HG03097 (cell line): ENCODE measurements at regions not wholly inside any gene's neighbourhood (a gene's known extent, or its start where the extent isn't known, plus 50 kb on each side); places are given as distances from the start of the nearest gene placed in this dataset.
"Not testable (repeated sequence)": the region's sequence is repeated elsewhere in the genome, so short reads cannot be mapped to it uniquely, and the experiment has no call there.

Experiments used
- ATAC-seq: cut with Tn5 transposase; IDR thresholded peaks from one replicate; pipeline ENCODE4 v1.9.1; 2021; ENCODE audit not compliant: unreplicated experiment, low FRiP score

GRCh38 chr6:150681578-150682395, 82.1 kb downstream of the PLEKHG1 start:
- ATAC-seq: no peak

DNA sequence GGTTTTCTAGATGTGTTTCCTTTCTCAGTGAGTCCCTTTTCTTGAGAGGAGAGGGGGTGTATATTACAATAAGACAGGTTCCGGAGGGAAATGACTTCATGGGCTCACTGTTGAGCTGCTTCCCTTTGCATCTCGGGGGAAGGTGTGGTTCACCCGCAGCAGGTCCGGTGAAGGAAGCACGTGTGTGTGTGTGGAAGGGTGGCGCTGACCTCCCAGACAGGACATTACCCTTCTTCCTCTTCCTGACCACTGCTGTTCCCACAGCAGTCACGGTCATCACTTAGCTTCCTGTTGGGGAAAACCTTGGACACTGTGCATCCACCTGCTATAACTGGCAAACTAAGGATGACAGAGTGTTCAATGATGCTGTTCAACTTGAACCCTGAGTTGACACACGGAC, 83.6 kb downstream of the PLEKHG1 start:
- ATAC-seq: no peak

GRCh38 chr6:150684161-150684560, 84.5 kb downstream of the PLEKHG1 start:
- ATAC-seq: no peak

DNA sequence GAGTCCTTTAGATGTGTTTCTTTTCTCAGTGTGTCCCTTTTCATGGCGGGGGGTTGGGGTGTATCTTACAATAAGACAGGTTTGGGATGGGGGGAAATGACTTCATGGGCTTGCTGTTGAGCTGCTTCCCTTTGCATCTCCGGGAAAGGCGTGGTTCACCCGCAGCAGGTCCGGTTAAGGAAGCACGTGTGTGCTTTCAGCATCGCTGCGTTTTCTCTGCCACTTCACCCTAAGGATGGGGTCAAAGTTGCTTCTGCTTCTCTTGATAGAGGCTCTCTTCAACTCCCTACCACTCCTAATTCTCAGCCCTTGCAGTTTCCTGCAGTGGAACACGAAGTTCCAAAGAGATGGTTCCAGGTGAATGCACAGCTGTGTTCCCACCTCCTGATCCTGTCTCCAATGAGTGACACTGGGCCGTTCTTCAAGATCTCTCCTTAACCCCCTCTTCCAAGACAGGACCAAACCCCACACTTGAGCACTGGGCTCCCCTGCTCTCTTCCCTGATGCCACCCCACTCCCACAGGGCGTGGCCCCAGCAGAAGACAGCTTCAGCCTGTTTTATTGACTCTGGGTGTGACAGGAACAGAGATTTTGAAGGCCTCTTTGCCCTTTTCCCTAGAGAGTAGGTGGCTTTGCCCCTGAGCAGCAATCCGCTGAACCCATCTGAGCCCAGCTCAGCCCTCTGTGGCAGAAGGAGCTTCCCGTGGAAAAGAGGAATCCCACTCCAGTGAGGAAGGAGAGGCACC, 85.2 kb downstream of the PLEKHG1 start:
- no peak for ATAC-seq

- no peak for ATAC-seq
Measured at GRCh38 chr6:150685860-150686259, 86.2 kb downstream of the PLEKHG1 start.

DNA sequence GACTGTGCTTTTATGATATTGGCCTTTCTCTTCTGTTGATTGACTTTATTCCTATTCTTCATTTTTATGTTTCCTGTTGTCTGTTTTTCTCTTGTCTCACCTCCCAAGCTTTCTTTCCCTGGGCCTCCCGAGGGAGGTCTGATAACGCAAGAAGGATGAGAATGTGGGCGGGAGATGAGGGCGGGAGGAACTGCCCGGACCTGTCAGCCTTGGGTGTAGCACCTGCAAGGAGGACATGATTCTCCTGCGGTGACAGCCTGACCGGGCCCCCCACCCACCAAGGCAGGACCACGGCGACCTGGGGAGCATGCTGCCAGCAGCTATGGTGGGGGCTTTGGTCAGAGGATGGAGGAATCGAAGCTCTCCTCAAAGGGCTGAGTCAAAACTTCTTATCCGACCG, 86.9 kb downstream of the PLEKHG1 start:
- ATAC-seq: no peak

DNA sequence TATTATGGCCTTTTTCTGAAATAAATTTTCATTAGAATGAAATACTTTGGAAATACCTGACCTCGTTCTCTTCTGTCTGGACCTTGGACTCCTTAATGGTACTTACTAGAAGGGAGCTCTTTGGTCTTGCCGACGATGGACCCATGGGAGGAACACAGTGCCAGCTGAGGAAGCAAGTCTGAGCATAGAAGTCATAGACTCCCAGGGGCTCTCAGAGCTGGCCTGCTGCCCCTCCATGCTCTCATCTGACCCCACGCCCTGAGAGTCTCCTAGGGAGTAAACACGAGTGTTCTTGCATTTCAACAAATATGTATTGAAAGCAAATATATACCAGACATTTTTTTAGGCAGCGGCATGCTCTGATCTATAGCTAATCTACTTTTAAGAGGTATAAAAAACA, 87.8 kb downstream of the PLEKHG1 start:
- no peak for ATAC-seq

- no peak for ATAC-seq
Measured at GRCh38 chr6:150689900-150690590, 90.4 kb downstream of the PLEKHG1 start.

DNA sequence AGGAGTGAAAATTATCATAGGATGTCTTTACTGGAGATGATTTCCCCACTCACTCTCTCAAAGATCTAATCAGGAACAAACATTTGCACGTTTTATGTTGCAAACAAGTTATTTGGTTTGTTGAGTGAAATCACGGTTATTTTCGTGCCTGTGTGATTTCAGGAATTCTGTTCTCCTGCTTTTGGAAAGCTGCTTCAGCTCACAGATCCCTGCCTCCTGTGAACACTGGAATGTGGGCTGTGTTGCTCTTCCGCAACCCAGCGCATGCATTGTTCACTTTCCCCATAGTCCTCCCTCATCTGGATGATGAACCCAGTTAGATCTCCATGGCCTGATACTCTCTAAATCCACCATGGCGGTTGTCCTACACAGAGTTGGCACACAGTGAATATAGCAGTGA, 91.0 kb downstream of the PLEKHG1 start:
- ATAC-seq: no peak

GRCh38 chr6:150691463-150691862, 91.8 kb downstream of the PLEKHG1 start:
- ATAC-seq: no peak

DNA sequence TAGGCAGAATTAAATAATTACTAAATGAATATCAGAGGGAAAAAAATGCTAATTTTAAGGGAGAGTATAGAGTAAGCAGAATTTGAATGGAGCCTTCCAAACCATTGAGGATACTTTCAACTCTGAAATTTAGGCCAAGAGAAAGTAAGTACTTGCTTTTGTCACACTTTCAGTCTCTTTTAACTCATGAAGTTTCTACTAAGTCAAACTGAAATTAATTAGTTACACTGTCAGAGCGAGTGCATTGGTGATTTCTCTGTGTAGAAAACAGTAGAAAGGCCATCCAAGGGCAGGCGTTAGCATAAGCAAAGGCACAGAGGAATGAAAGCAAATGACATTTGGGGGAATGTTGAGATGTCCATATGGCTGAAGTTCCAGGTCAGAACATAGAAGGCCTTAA, 92.9 kb downstream of the PLEKHG1 start:
- peak; percentile 72 for ATAC-seq

DNA sequence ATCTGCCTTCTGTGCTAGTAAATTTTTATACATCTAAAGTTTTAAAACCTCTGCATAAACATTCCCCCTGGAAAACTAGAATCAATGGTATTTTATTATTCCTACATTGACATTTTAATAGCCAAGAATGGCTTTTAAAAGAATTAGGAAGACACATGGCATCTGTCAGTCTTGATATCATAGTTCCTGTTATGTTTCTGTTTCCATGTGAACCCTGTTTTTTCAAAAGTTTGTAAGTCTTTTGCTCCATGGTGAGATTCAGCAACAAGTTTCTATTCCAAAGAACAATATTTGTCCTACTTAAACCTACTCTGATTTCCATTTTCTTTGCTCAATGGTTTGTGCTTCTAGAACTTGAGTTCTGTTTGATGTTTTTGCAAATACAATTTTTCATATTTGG, 95.2 kb downstream of the PLEKHG1 start:
- no peak for ATAC-seq

GRCh38 chr6:150695652-150696051, 96.0 kb downstream of the PLEKHG1 start:
- ATAC-seq: no peak

DNA sequence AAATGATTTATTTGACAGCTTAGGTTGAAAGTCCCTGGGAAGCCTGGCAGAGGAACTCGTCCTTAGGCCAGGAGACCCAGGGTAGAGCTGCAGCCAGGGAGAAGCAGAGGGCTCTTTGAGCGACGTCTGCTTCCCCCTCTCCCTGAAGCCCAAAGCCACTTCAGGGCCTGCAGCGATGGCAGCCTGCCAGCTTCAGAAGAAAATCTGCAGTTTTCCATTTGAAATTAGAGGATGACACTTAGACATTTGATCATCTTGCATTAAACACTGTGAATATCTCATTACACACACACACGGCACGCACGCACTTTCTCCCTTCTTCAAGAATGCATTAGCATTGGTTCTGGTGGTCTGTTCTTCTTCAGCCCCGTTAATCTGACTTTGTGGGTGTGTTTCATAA, 96.5 kb downstream of the PLEKHG1 start:
- ATAC-seq: no peak

- ATAC-seq: not testable (repeated sequence)
Measured at GRCh38 chr6:150696918-150697317, 97.2 kb downstream of the PLEKHG1 start.

DNA sequence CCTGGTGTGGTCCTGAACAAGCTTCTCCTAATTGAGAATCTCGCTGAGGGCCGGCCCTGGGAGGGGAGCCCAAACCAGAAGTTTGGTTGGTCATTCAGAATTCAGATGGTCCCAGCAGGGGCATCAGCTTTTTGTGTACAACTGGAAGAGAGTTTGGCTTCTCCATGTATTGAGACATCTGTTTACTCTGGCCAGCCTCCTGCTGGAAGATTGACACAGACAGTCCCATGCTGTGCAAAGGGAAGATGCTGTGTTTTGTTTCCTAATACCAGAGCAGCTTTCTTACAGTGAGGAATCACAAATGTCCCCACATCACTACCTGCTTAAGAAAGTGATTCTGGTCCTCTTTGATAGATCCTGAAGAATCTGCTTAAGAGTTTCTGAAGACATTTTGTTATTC, 97.8 kb downstream of the PLEKHG1 start:
- ATAC-seq: no peak

GRCh38 chr6:150698391-150698790, 98.7 kb downstream of the PLEKHG1 start:
- ATAC-seq: no peak

DNA sequence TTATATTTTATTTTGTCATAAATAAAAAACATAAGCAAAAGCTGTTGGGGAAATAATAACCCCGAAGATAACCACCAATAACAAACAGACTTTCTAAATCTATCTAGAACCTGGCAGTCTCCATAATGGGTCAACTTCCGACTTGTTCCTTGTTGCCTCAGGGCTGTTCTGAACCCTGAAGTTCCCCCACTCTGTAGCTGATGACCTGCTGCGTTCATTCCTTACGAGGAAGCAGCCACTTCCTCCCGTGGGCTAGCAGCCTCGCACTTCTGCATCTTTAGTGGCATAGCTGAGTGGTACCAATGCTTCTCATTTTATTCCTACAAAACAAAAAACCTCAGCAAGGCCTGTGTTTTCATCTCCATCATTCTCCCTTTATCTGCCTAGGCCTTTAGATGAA, 103.0 kb downstream of the PLEKHG1 start:
- ATAC-seq: no peak

GRCh38 chr6:150704447-150705192, 104.9 kb downstream of the PLEKHG1 start:
- no peak for ATAC-seq

DNA sequence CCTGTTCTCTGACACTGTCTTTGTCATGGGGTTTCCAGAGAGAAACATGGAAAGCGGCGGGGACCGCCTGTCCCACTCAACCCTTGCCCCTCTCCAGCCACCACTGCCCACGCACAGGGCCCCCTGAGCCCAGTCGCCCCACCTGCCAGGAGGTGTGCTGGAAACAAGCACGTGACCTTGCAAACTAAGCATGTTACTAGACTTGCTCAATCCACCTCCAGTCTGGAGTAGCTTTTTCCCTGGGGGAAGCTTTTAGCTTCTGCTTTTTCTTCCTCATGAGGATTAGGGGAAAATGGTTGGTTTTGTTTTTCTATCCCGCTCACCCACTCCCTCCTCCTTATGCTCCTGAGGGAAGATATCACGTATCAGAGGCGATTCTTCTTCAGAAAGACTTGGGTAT, 105.7 kb downstream of the PLEKHG1 start:
- ATAC-seq: no peak

DNA sequence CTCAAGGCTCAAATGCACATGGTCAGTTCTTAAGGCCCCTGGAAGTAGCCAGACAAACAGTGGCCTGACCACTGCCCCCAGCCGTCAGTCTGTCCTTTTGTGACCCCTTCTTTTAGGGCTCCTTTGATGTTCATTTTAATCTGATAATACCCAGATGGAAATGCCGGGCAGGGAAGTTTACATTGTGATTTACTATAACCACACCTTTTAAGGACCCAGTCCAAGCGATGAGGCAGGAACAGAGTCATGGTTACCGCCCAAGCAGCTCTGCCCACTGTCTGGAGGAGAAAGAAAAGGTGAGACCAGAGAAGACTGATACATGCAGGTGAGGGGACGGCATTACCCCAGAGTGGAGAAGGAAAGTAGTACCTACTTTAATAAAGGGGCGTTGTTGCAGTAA, 110.6 kb downstream of the PLEKHG1 start:
- no peak for ATAC-seq
